ENCODE measurements at regions not wholly inside any gene's neighbourhood (a gene's known extent, or its start where the extent isn't known, plus 50 kb on each side); places are given as distances from the start of the nearest gene placed in this dataset.

GRCh38 chr9:13386935-13387733 is 107.6 kb upstream of the MPDZ start:
- POLR2A ChIA-PET (ENCODE audit: low non-redundant PET), result no interaction called here
- no TSS peak for BruUV-seq (replicated peaks)
- H3K27me3 ChIP-seq (replicated peaks; ENCODE audit: insufficient read depth, low read depth, low read length, poor library complexity), result no peaks in the 10 kb centered on the region
- H3K4me3 ChIP-seq (ENCODE audit: low read depth, low read length, poor library complexity, severe bottlenecking), result no peak overlapping the region
- peaks cover 23% of the 10 kb centered on the region for H3K9me3 ChIP-seq (ENCODE audit: low read depth, low read length, poor library complexity, severe bottlenecking)
- TF ChIP-seq EZH2 (IDR thresholded peaks at IDR 0.05; ENCODE audit: borderline replicate concordance, low read depth, low read length, poor library complexity, severe bottlenecking) (no peak), CTCF (conservative IDR thresholded peaks at IDR 0.05; ENCODE audit: low read depth, low read length) (no peak)
- no peak for DNase-seq (ENCODE audit: low spot score)
- H3K27ac ChIP-seq (ENCODE audit: low read depth, low read length, poor library complexity, severe bottlenecking), result no peak overlapping the region
- H3K4me1 ChIP-seq (ENCODE audit: insufficient read depth, low read length, poor library complexity, severe bottlenecking), result peaks cover 11% of the 10 kb centered on the region
- no peaks in the 10 kb centered on the region for H3K36me3 ChIP-seq (ENCODE audit: insufficient read depth, low read length, poor library complexity, severe bottlenecking)
- CTCF ChIA-PET, result no interaction called here
- intact Hi-C loops (cut with micrococcal nuclease; ENCODE audit: unreplicated experiment), result no loop called here

DNA sequence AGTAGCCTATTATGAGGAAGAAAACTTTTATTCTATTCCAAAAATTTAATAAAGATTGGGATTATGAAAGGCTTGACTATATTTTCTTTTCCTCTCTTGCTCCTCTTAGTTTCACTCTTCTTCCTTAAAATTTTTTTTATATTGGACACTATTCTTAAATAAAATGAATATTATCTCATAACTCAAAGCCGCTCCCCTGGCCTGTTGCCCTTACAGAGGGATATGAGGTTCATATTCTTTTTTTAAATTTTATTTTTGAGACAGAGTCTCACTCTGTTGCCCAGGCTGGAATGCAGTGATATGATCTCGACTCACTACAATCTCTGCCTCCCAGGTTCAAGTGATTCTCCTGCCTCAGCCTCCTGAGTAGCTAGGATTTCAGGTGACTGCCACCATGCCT is 106.8 kb upstream of the MPDZ start:
- H3K4me1 ChIP-seq (ENCODE audit: insufficient read depth, low read length, poor library complexity, severe bottlenecking), result peaks cover 13% of the 10 kb centered on the region

DNA sequence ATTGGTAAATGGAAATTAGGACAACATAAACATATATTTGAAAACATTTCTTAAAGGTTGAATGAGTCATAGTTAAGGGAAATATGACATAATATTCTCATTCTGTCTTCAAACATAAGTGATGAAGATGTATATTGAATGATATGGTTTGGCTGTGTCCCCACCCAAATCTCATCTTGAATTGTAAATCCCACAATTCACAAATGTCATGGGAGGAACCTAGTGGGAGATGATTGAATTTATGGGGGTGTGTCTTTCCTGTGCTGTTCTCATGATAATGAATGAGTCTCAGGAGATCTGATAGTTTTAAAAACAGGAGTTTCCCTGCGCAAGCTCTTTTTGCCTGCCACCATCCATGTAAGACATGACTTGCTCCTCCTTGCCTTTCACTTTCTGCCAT is 104.4 kb upstream of the MPDZ start:
- no TSS peak for BruUV-seq (replicated peaks)
- H3K9me3 ChIP-seq (ENCODE audit: low read depth, low read length, poor library complexity, severe bottlenecking), result peaks cover 16% of the 10 kb centered on the region
- no peaks in the 10 kb centered on the region for H3K27me3 ChIP-seq (replicated peaks; ENCODE audit: insufficient read depth, low read depth, low read length, poor library complexity)
- no peak for TF ChIP-seq CTCF (conservative IDR thresholded peaks at IDR 0.05; ENCODE audit: low read depth, low read length)
- no peak for TF ChIP-seq EZH2 (IDR thresholded peaks at IDR 0.05; ENCODE audit: borderline replicate concordance, low read depth, low read length, poor library complexity, severe bottlenecking)
- intact Hi-C loops (cut with micrococcal nuclease; ENCODE audit: unreplicated experiment), result no loop called here
- no peak overlapping the region for H3K4me3 ChIP-seq (ENCODE audit: low read depth, low read length, poor library complexity, severe bottlenecking)
- peaks cover 13% of the 10 kb centered on the region for H3K4me1 ChIP-seq (ENCODE audit: insufficient read depth, low read length, poor library complexity, severe bottlenecking)
- CTCF ChIA-PET, result no interaction called here
- no peaks in the 10 kb centered on the region for H3K36me3 ChIP-seq (ENCODE audit: insufficient read depth, low read length, poor library complexity, severe bottlenecking)
- POLR2A ChIA-PET (ENCODE audit: low non-redundant PET), result no interaction called here
- peak overlapping the region; percentile 29 for H3K27ac ChIP-seq (ENCODE audit: low read depth, low read length, poor library complexity, severe bottlenecking)
- DNase-seq (ENCODE audit: low spot score), result peak; percentile 53

More for the DNA sequence above, 106.8 kb upstream of the MPDZ start:
- CTCF ChIA-PET, result no interaction called here
- H3K4me3 ChIP-seq (ENCODE audit: low read depth, low read length, poor library complexity, severe bottlenecking), result no peak overlapping the region
- TF ChIP-seq CTCF (conservative IDR thresholded peaks at IDR 0.05; ENCODE audit: low read depth, low read length), result no peak
- TF ChIP-seq EZH2 (IDR thresholded peaks at IDR 0.05; ENCODE audit: borderline replicate concordance, low read depth, low read length, poor library complexity, severe bottlenecking), result no peak
- DNase-seq (ENCODE audit: low spot score), result no peak
- POLR2A ChIA-PET (ENCODE audit: low non-redundant PET), result no interaction called here
- no peaks in the 10 kb centered on the region for H3K27me3 ChIP-seq (replicated peaks; ENCODE audit: insufficient read depth, low read depth, low read length, poor library complexity)
- H3K9me3 ChIP-seq (ENCODE audit: low read depth, low read length, poor library complexity, severe bottlenecking), result peaks cover 23% of the 10 kb centered on the region
- BruUV-seq (replicated peaks), result no TSS peak
- H3K36me3 ChIP-seq (ENCODE audit: insufficient read depth, low read length, poor library complexity, severe bottlenecking), result no peaks in the 10 kb centered on the region
- no peak overlapping the region for H3K27ac ChIP-seq (ENCODE audit: low read depth, low read length, poor library complexity, severe bottlenecking)
- intact Hi-C loops (cut with micrococcal nuclease; ENCODE audit: unreplicated experiment), result no loop called here

Measured in A673 (cell line).